BJ (cell line): ENCODE measurements at regions not wholly inside any gene's neighbourhood (a gene's known extent, or its start where the extent isn't known, plus 50 kb on each side); places are given as distances from the start of the nearest gene placed in this dataset.

Source experiments
- CTCF ChIA-PET: fragments of 350-600 bp; formaldehyde crosslinking; extraction: SDS; loops from one replicate; lab custom pipeline; 2021; ENCODE audit warnings: antibody characterized with exemption, inconsistent platforms; lab: Yijun Ruan, JAX
- POLR2A ChIA-PET: fragments of 300-600 bp; sonication (Branson Sonifier 250); formaldehyde crosslinking; extraction: SDS; loops from one replicate; lab custom pipeline; 2021; ENCODE audit warnings: antibody characterized with exemption; lab: Charles Lee
- DNase-seq: peaks from one replicate; pipeline ENCODE4 v3.0.0-alpha.2; 2011; ENCODE audit warnings: low read depth
- H3K27me3 ChIP-seq: 2 replicates; pipeline ENCODE4 v1.6.0; 2011; ENCODE audit warnings: low read length; ENCODE audit not compliant: control insufficient read depth, insufficient read depth
- H3K36me3 ChIP-seq: 2 replicates; pipeline ENCODE4 v1.5.1; 2011; ENCODE audit warnings: low read length; ENCODE audit not compliant: control insufficient read depth, insufficient read depth
- H3K4me3 ChIP-seq: 2 replicates; pipeline ENCODE4 v1.5.1; 2011; ENCODE audit warnings: low read depth, mild to moderate bottlenecking, control low read depth, low read length
- TF ChIP-seq, protein P1 (sequence below): IDR thresholded peaks from 2 replicates; pipeline ENCODE4 v1.5.1; 2011; ENCODE audit warnings: low read depth, mild to moderate bottlenecking, control low read depth, inconsistent platforms, low read length, moderate library complexity; ENCODE audit not compliant: insufficient read depth

DNA sequence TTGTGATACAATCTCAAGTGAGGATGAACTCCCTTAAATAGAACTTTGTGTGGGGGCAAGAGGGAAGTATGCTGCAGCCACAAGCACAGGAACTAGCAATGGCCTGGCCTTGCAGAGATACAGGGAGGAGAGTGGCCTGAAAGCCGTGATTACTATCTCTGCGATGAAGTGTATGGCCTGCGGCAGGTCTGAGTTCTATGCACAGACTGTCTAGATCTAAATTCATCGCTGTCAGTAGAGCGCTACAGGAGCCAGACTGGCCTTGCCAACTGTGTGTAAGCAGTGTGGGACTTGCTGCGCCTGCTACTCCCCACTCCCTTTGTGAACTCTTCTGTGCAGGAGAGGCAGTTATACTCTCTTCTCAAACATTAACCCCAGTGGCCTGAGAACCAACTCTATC is 997.0 kb downstream of the GRIK2 start:
- DNase-seq: no peak
- Histone ChIP-seq H3K27me3 (no peaks in the 10 kb centered on the region), H3K4me3 (no peak overlapping the region), H3K36me3 (no peaks in the 10 kb centered on the region)
- POLR2A ChIA-PET: no interaction called here
- TF ChIP-seq, protein P1, sequence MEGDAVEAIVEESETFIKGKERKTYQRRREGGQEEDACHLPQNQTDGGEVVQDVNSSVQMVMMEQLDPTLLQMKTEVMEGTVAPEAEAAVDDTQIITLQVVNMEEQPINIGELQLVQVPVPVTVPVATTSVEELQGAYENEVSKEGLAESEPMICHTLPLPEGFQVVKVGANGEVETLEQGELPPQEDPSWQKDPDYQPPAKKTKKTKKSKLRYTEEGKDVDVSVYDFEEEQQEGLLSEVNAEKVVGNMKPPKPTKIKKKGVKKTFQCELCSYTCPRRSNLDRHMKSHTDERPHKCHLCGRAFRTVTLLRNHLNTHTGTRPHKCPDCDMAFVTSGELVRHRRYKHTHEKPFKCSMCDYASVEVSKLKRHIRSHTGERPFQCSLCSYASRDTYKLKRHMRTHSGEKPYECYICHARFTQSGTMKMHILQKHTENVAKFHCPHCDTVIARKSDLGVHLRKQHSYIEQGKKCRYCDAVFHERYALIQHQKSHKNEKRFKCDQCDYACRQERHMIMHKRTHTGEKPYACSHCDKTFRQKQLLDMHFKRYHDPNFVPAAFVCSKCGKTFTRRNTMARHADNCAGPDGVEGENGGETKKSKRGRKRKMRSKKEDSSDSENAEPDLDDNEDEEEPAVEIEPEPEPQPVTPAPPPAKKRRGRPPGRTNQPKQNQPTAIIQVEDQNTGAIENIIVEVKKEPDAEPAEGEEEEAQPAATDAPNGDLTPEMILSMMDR: no peak
- CTCF ChIA-PET: no interaction called here

DNA sequence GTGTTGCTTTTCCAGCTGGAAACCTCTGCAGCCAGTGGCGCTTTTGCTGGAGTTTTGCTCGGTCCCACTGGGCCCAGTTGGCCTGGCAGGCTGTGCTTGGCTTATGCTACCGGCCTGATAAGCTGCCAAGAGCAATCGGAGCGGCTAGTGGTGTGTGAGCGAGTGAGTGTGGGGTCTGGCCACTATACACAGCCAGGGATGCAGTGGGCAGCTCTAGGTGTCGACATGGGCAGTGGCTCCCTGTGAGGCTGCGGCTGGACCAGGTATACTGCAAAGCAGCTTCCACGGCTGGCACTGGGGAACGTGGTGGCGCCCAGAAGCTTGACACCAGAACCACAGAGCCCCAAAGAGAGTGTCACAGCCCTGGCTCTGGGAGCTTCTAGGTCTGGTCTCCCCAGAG is 996.5 kb downstream of the GRIK2 start:
- ChIA-PET CTCF (no interaction called here), POLR2A (no interaction called here)
- TF ChIP-seq, protein P1: no peak
- no peaks in the 10 kb centered on the region for H3K36me3 ChIP-seq
- H3K4me3 ChIP-seq: no peak overlapping the region
- DNase-seq: no peak
- H3K27me3 ChIP-seq: no peaks in the 10 kb centered on the region

DNA sequence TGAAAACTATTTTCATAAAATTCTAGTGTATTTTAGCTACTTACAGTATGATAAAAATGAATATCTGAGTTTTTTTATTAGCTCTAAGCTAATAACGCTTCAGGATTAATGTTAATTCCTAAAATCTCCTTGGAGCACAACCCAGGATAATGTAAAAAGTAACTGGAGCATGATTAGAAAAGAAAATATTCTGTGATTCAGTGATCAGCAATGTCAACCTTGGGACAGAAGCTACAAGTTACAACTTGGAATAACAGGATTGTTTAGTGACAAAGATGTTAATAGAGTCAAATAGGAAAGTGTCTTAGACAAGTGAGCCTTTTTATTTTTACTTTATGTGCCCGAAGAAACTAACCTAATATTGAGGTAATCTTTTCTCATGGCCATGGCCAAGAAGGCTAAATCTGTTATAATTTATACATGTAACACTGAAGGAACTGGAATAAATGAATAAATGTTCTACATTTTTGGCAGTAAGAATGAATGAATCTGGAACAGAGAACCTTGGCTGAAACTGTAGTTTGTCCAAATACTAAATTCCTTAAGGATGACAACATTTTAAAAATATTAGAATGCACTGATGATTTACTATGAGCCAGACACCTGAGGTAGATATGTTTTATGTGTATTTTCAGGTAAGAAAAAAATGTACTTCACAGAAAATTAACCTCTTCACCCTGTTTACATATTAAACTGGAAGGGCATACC is 994.0 kb downstream of the GRIK2 start:
- Histone ChIP-seq H3K4me3 (no peak overlapping the region), H3K36me3 (no peaks in the 10 kb centered on the region), H3K27me3 (no peaks in the 10 kb centered on the region)
- DNase-seq: no peak
- POLR2A ChIA-PET: no interaction called here
- TF ChIP-seq, protein P1: no peak
- CTCF ChIA-PET: no interaction called here

- Histone ChIP-seq H3K36me3 (no peaks in the 10 kb centered on the region), H3K4me3 (no peak overlapping the region), H3K27me3 (no peaks in the 10 kb centered on the region)
- ChIA-PET CTCF (no interaction called here), POLR2A (no interaction called here)
- TF ChIP-seq, protein P1: no peak
- no peak for DNase-seq
Measured at GRCh38 chr6:102381203-102381602, 987.7 kb downstream of the GRIK2 start.

GRCh38 chr6:102356170-102356569 is 962.7 kb downstream of the GRIK2 start:
- H3K27me3 ChIP-seq: no peaks in the 10 kb centered on the region
- CTCF ChIA-PET: no interaction called here
- TF ChIP-seq, protein P1: no peak
- POLR2A ChIA-PET: no interaction called here
- DNase-seq: no peak
- H3K36me3 ChIP-seq: no peaks in the 10 kb centered on the region
- no peak overlapping the region for H3K4me3 ChIP-seq
